ENCODE measurements at regions not wholly inside any gene's neighbourhood (a gene's known extent, or its start where the extent isn't known, plus 50 kb on each side); places are given as distances from the start of the nearest gene placed in this dataset.

DNA sequence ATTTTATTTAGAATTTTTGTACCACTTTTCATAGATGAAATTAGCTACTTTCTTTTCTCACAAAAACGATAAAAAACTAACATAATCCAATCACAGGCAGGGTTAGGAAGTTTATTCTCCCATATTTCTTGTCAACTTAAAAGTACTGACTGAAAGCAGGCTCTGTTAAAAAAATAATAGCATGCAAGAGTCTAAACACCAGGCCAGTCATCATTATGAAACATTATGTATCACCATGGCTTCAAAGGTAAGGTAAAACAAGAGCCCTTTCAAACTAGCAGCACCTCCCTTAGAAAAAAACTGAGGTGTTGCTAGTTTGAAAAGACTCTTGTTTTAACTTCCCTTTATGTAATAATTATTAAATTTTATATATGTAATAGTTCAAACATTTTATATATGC lies 848.0 kb downstream of the RNF144A start:
- TF ChIP-seq, protein P1, sequence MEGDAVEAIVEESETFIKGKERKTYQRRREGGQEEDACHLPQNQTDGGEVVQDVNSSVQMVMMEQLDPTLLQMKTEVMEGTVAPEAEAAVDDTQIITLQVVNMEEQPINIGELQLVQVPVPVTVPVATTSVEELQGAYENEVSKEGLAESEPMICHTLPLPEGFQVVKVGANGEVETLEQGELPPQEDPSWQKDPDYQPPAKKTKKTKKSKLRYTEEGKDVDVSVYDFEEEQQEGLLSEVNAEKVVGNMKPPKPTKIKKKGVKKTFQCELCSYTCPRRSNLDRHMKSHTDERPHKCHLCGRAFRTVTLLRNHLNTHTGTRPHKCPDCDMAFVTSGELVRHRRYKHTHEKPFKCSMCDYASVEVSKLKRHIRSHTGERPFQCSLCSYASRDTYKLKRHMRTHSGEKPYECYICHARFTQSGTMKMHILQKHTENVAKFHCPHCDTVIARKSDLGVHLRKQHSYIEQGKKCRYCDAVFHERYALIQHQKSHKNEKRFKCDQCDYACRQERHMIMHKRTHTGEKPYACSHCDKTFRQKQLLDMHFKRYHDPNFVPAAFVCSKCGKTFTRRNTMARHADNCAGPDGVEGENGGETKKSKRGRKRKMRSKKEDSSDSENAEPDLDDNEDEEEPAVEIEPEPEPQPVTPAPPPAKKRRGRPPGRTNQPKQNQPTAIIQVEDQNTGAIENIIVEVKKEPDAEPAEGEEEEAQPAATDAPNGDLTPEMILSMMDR (IDR thresholded peaks at IDR 0.05) = no peak
- no peak for TF ChIP-seq POLR2A (IDR thresholded peaks at IDR 0.05)
